Uterus (tissue), 3 donors: ENCODE measurements at regions not wholly inside any gene's neighbourhood (a gene's known extent, or its start where the extent isn't known, plus 50 kb on each side); places are given as distances from the start of the nearest gene placed in this dataset.

ENCODE experiments used
- DNase-seq, 2 donors: peaks; one replicate each; pipeline ENCODE4 v3.0.0-alpha.2; 2019 to 2020
- H3K27ac ChIP-seq, 2 donors: fragments of 200-600 bp; sonication (generic); 1 replicate in 1 of 2; 2 replicates in 1 of 2; pipeline ENCODE4 v1.5.1; 2016 to 2018
- H3K27me3 ChIP-seq, 2 donors: fragments of 200-600 bp; sonication (generic); one replicate each; pipeline ENCODE4 v1.5.1; 2018 to 2019; ENCODE audit warnings: control low read depth in 1 of 2
- H3K36me3 ChIP-seq, 2 donors: fragments of 200-600 bp; sonication (generic); one replicate each; pipeline ENCODE4 v1.5.1; 2019; ENCODE audit warnings: control low read depth in 1 of 2
- H3K4me1 ChIP-seq, 2 donors: fragments of 200-600 bp; sonication (generic); one replicate each; pipeline ENCODE4 v1.5.1; 2018 to 2019; ENCODE audit warnings: control low read depth in 1 of 2
- H3K4me3 ChIP-seq, 2 donors: fragments of 200-600 bp; sonication (generic); 1 replicate in 1 of 2; 2 replicates in 1 of 2; pipeline ENCODE4 v1.5.1; 2018 to 2019; ENCODE audit warnings: mild to moderate bottlenecking in 1 of 2
- H3K9me3 ChIP-seq, 2 donors: fragments of 200-600 bp; sonication (generic); one replicate each; pipeline ENCODE4 v1.5.1; 2019; ENCODE audit warnings: control low read depth in 1 of 2
- POLR2A ChIP-seq, 2 donors: fragments of 450-650 bp; IDR thresholded peaks; one replicate each; pipeline ENCODE4 v1.6.1; 2016; ENCODE audit warnings: antibody characterized with exemption in 2 of 2, mild to moderate bottlenecking in 1 of 2, moderate library complexity in 1 of 2
- intact Hi-C: fragments of 100-400 bp; cut with DNase I; formaldehyde crosslinking; loops from one replicate; pipeline ENCODE4 v1.15.1; 2023; ENCODE audit warnings: low total_unique reads
- TF ChIP-seq, protein P1 (sequence below), 4 experiments: fragments of 200-600 bp in 2 of 4; fragments of 450-650 bp in 2 of 4; sonication (generic) in 2 of 4; IDR thresholded peaks; one replicate each; pipeline ENCODE4 v1.5.1; 2016 to 2019; ENCODE audit warnings: antibody characterized with exemption in 4 of 4, mild to moderate bottlenecking in 2 of 4, moderate library complexity in 1 of 4
- donor health status: DM: yes; HTN: yes; CAD: no.

DNA sequence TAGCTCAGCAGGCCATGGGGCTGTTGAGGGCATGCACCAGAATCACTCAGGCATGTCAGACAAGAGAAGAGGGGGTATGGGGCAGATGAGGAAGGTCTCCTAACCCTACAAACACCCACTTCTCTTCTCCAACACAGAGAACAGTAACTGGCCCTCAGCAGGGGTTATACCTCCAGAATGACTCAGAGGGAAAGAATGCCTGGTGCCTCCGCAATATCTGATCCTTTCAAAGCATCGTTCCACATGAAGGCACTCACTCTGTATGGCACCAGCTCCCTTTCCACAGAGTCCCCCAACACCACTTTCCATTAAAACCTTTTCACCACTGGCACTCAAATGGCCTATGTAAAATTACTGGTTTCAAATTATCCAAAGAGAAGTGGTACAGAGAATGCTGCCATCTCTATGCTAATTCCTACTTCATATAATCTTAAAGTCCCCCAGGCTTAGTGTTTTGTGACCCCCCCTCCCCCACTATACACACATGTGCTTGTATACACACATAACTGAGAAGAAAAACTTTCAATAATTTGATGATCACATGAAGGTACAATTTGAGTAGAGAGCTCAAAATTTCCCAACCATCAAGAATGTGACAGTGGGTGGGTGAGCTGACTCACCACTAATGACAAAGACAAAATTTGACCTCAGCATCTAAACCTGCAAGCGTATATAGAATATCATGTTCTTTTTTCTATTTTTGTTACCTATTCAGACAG lies 91.5 kb downstream of the SIPA1L2 start:
- no peak for DNase-seq
- intact Hi-C loops, result no loop called here
- no peaks in the 10 kb centered on the region for H3K4me1 ChIP-seq

DNA sequence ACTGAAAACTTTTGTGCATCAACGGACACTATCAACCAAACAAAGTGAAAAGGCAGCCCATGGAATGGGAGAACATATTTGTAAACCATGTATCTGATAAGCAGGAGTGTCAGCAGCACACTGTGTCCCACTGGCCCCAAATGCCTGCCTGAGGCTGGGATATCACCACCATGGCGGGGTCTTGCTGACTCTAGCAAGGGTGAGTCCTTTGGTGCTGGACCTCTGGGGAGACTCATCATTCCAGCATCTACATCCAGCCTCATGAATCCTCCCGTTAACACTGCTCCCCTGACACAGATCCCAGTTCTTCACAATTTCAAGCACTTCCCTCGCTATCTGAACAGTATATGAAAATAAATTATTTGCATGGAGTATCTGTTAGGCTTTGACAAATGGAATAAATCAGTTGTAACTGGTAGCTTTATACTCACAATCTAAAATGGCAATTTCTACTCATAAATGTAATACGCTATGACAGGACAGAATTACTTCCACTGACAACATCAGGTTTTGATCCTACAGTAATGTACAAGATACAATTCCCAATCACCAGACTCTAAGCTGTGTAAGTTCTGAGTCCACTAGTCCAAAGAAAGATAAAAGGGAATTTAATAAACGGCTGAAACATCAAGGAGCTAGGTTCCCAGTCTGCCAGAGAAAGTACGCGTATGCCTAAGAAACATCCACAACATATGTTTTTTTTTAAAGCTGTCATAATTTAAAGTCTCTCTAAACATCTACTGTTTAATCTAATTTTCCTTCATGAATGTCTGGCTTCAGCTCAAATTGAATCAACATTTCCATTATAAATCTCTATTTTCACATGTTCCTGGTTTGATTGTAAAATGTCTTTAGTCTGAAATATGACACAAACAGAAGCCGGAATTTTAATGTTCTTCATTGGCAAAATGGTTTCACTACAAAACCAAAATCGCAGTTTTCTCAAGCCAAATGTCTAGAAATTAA lies 95.1 kb downstream of the SIPA1L2 start:
- H3K27me3 ChIP-seq, result no peaks in the 10 kb centered on the region
- H3K4me1 ChIP-seq, result no peaks in the 10 kb centered on the region
- H3K9me3 ChIP-seq, result no peaks in the 10 kb centered on the region
- H3K4me3 ChIP-seq, result no peak overlapping the region
- no peak overlapping the region for H3K27ac ChIP-seq
- DNase-seq, result no peak
- no peaks in the 10 kb centered on the region for H3K36me3 ChIP-seq
- intact Hi-C loops, result no loop called here
- no peak for TF ChIP-seq POLR2A (IDR thresholded peaks at IDR 0.05)
- TF ChIP-seq, protein P1, sequence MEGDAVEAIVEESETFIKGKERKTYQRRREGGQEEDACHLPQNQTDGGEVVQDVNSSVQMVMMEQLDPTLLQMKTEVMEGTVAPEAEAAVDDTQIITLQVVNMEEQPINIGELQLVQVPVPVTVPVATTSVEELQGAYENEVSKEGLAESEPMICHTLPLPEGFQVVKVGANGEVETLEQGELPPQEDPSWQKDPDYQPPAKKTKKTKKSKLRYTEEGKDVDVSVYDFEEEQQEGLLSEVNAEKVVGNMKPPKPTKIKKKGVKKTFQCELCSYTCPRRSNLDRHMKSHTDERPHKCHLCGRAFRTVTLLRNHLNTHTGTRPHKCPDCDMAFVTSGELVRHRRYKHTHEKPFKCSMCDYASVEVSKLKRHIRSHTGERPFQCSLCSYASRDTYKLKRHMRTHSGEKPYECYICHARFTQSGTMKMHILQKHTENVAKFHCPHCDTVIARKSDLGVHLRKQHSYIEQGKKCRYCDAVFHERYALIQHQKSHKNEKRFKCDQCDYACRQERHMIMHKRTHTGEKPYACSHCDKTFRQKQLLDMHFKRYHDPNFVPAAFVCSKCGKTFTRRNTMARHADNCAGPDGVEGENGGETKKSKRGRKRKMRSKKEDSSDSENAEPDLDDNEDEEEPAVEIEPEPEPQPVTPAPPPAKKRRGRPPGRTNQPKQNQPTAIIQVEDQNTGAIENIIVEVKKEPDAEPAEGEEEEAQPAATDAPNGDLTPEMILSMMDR (IDR thresholded peaks at IDR 0.05), result no peak

More for the DNA sequence above, 91.5 kb downstream of the SIPA1L2 start:
- TF ChIP-seq, protein P1 (IDR thresholded peaks at IDR 0.05), result no peak
- no peak for TF ChIP-seq POLR2A (IDR thresholded peaks at IDR 0.05)
- no peaks in the 10 kb centered on the region for H3K36me3 ChIP-seq
- no peaks in the 10 kb centered on the region for H3K27me3 ChIP-seq
- H3K27ac ChIP-seq, result no peak overlapping the region
- no peak overlapping the region for H3K4me3 ChIP-seq
- H3K9me3 ChIP-seq, result no peaks in the 10 kb centered on the region

DNA sequence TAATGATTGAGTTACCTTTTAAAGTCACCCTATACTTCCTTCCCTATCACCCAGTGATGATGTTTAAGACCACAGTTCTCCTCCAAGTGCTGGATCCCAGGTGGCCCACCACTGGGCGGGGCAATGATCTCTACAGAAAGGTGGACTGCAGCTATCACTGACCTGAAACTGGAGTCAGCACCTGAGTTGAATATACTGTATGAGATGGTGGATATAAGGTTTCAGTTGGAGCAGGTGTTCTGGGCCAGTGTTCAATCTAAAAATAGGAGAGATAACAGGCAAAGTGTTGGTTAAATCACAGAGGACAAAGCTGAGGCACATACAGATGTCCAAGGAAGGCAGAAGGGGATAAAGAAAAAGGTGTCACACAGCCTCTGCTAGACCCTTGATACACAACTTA lies 96.6 kb downstream of the SIPA1L2 start:
- H3K9me3 ChIP-seq, result no peaks in the 10 kb centered on the region
- H3K27ac ChIP-seq, result no peak overlapping the region
- H3K36me3 ChIP-seq, result no peaks in the 10 kb centered on the region
- H3K27me3 ChIP-seq, result no peaks in the 10 kb centered on the region
- intact Hi-C loops, result no loop called here
- H3K4me3 ChIP-seq, result no peak overlapping the region
- TF ChIP-seq, protein P1 (IDR thresholded peaks at IDR 0.05), result no peak
- TF ChIP-seq POLR2A (IDR thresholded peaks at IDR 0.05), result no peak
- no peak for DNase-seq
- no peaks in the 10 kb centered on the region for H3K4me1 ChIP-seq

DNA sequence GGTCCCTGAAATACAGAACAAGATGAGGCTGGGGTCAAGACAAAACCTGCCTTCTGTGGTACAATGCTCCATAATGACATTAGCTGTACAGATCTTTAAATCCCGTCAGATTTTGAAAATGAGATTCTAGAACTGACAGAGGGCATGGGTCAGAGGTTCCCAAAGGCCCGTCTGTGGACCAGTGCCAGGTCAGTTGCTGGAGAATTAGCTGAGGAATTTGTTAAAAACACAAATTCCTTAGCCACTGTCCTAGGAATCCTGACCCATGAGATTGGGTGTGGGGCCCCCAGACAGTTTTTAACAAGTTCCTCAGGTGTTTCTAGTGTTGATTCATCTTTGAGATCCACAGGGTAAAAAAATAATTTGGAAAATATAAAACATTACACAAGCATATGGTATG lies 97.0 kb downstream of the SIPA1L2 start:
- no peaks in the 10 kb centered on the region for H3K9me3 ChIP-seq
- no peak for DNase-seq
- no peaks in the 10 kb centered on the region for H3K27me3 ChIP-seq
- no peak overlapping the region for H3K4me3 ChIP-seq
- no peak overlapping the region for H3K27ac ChIP-seq
- H3K4me1 ChIP-seq, result no peaks in the 10 kb centered on the region
- intact Hi-C loops, result no loop called here
- TF ChIP-seq POLR2A (IDR thresholded peaks at IDR 0.05), result no peak
- TF ChIP-seq, protein P1 (IDR thresholded peaks at IDR 0.05), result no peak
- no peaks in the 10 kb centered on the region for H3K36me3 ChIP-seq

DNA sequence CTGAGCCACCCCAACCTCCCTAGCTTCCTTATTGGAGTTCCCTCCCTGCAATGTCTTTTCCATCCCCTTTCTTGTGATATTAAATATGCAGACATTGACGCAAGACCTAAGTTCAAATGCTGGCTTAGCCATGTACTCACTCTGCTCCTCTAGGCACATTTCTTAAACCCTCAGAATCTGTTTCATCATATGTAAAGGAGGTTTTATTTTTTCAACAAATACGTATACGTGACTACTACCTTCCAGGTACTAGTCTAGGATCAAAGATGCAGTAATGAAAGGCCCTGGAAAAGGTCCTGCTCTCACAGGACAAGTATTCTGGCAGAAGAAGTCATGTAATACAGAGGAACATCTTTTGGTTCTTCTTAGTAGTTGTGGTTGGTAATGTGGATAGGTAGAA lies 98.6 kb downstream of the SIPA1L2 start:
- Histone ChIP-seq H3K36me3 (no peaks in the 10 kb centered on the region), H3K4me3 (no peak overlapping the region), H3K27me3 (no peaks in the 10 kb centered on the region), H3K27ac (no peak overlapping the region), H3K4me1 (no peaks in the 10 kb centered on the region), H3K9me3 (no peaks in the 10 kb centered on the region)
- TF ChIP-seq, protein P1 (IDR thresholded peaks at IDR 0.05), result no peak
- TF ChIP-seq POLR2A (IDR thresholded peaks at IDR 0.05), result no peak
- intact Hi-C loops, result no loop called here
- DNase-seq, result no peak
